HFFc6 (cell line): ENCODE measurements at regions not wholly inside any gene's neighbourhood (a gene's known extent, or its start where the extent isn't known, plus 50 kb on each side); places are given as distances from the start of the nearest gene placed in this dataset.

ENCODE experiments used
- DNase-seq: peaks from one replicate; pipeline ENCODE4 v3.0.0-alpha.2; 2018
- H3K27ac Mint-ChIP-seq: 2 replicates; pipeline ENCODE4 v1.8.0; 2020; ENCODE audit warnings: mild to moderate bottlenecking, mixed read lengths
- H3K27me3 Mint-ChIP-seq: 2 replicates; pipeline ENCODE4 v1.8.0; 2021; ENCODE audit warnings: mild to moderate bottlenecking, moderate library complexity, mixed read lengths; ENCODE audit not compliant: insufficient read depth
- H3K36me3 Mint-ChIP-seq: 2 replicates; pipeline ENCODE4 v1.8.0; 2021; ENCODE audit warnings: low read depth, mixed read lengths
- H3K4me1 Mint-ChIP-seq: 2 replicates; pipeline ENCODE4 v1.8.0; 2020; ENCODE audit warnings: low read depth, mixed read lengths
- H3K4me3 Mint-ChIP-seq: 2 replicates; pipeline ENCODE4 v1.8.0; 2020; ENCODE audit warnings: mild to moderate bottlenecking, moderate library complexity, mixed read lengths
- H3K9me3 Mint-ChIP-seq: 2 replicates; pipeline ENCODE4 v1.8.0; 2020; ENCODE audit warnings: mild to moderate bottlenecking, mixed read lengths
- TF ChIP-seq, protein P1 (sequence below): fragments of 200-600 bp; sonication (generic); IDR thresholded peaks from 2 replicates; pipeline ENCODE4 v1.5.0; 2021; ENCODE audit warnings: antibody characterized with exemption, mild to moderate bottlenecking

DNA sequence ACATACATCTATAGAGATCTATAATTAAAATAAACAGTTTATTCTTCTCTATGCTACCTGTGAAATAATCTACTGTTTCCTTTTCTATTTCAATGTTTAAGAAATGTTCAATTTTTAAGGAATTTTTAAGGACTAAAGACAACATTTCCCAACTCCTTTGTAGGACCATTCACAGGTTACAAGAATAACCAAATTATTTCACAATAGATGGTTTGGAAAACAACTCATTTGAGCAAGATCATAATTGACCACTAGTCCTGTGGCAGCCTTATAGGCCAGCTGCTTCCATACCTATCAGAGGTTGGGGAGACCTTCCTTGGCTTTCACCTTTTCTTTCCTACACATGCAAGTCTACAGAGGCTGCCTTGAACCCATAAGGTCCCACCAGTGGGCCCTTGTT lies 193.7 kb downstream of the TTC39B start:
- TF ChIP-seq, protein P1, sequence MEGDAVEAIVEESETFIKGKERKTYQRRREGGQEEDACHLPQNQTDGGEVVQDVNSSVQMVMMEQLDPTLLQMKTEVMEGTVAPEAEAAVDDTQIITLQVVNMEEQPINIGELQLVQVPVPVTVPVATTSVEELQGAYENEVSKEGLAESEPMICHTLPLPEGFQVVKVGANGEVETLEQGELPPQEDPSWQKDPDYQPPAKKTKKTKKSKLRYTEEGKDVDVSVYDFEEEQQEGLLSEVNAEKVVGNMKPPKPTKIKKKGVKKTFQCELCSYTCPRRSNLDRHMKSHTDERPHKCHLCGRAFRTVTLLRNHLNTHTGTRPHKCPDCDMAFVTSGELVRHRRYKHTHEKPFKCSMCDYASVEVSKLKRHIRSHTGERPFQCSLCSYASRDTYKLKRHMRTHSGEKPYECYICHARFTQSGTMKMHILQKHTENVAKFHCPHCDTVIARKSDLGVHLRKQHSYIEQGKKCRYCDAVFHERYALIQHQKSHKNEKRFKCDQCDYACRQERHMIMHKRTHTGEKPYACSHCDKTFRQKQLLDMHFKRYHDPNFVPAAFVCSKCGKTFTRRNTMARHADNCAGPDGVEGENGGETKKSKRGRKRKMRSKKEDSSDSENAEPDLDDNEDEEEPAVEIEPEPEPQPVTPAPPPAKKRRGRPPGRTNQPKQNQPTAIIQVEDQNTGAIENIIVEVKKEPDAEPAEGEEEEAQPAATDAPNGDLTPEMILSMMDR, result no peak
- Mint-ChIP-seq H3K4me3 (no peak overlapping the region), H3K27me3 (peaks cover 9% of the 10 kb centered on the region; the same call in 1 of the 2 replicates), H3K27ac (no peak overlapping the region), H3K4me1 (no peaks in the 10 kb centered on the region), H3K9me3 (no peaks in the 10 kb centered on the region), H3K36me3 (no peaks in the 10 kb centered on the region)
- no peak for DNase-seq

DNA sequence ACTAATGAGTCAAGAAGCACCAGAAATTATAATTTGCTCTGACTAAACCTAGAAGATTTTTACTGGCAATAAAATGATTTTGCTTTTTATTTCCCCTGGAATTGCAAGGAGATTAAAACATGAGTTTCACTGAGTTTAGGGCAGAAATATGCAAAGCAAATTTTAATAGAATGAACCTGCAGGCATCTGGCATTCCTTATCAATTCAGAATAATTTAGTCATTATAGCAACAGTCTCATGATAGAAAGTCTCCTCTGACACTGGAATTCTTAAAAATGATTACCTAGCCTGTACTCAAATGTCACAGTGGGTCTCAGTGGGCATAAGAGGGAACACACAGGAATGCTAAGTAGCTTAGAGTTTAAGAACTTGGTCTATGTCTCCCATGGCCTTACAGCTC lies 195.9 kb downstream of the TTC39B start:
- H3K9me3 Mint-ChIP-seq, result no peaks in the 10 kb centered on the region
- H3K36me3 Mint-ChIP-seq, result no peaks in the 10 kb centered on the region
- no peak for DNase-seq
- H3K4me3 Mint-ChIP-seq, result no peak overlapping the region
- TF ChIP-seq, protein P1, result no peak
- H3K27me3 Mint-ChIP-seq, result peaks cover 7% of the 10 kb centered on the region; the same call in 1 of the 2 replicates
- no peak overlapping the region for H3K27ac Mint-ChIP-seq
- H3K4me1 Mint-ChIP-seq, result no peaks in the 10 kb centered on the region

DNA sequence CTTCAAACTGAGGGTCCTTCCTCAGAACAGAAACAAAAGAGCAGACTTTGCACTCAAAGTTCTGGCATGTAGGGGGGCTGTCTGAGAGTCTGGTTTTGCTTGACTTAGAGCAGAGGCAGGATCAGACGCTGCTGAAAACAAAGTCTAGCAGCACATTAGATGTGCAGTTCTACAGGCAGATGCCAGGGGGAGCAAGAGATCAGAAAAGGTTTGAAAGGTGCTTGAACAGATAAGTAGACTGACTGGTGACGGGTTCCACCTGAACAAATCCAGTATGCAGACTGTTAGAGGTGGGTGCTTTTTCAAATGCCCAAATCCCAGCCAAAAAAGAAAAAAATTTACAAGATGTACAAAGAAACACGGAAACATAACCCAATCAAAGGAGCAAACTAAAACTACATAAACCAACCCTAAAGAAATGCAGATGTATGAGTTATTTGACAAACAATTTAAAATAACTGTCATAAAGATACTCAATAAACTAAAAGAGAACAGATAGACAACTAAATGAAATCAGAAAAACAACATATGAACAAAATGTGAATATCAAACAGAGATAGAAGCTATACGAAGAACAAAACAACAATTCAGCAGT lies 194.7 kb upstream of the FREM1 start:
- no peaks in the 10 kb centered on the region for H3K36me3 Mint-ChIP-seq
- TF ChIP-seq, protein P1, result peak; percentile 76
- H3K9me3 Mint-ChIP-seq, result no peaks in the 10 kb centered on the region
- no peaks in the 10 kb centered on the region for H3K4me1 Mint-ChIP-seq
- H3K27ac Mint-ChIP-seq, result no peak overlapping the region
- peak; percentile 17 for DNase-seq
- H3K4me3 Mint-ChIP-seq, result no peak overlapping the region
- no peaks in the 10 kb centered on the region; the same call in 1 of the 2 replicates for H3K27me3 Mint-ChIP-seq

DNA sequence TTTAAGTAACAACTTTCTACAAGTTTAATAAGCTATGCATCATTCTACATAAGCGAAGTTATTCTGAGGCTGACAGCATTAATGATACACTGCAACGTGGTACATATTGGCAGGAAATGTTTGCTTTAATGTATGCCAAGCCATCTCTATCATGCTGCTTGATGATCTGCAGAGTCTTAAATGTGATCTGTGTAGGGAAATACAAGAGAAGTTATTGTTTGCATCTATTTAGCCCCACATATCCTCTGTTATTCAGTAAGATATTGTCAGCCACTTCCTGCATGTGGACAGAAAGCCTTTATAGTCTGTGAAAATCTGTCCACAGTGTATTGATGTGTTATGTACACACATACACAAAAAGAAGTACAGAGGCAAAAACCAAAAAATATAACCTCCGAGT lies 193.1 kb upstream of the FREM1 start:
- no peak for DNase-seq
- Mint-ChIP-seq H3K4me3 (no peak overlapping the region), H3K4me1 (no peaks in the 10 kb centered on the region), H3K9me3 (no peaks in the 10 kb centered on the region), H3K27ac (no peak overlapping the region), H3K36me3 (no peaks in the 10 kb centered on the region), H3K27me3 (no peaks in the 10 kb centered on the region; the same call in 1 of the 2 replicates)
- TF ChIP-seq, protein P1, result no peak

DNA sequence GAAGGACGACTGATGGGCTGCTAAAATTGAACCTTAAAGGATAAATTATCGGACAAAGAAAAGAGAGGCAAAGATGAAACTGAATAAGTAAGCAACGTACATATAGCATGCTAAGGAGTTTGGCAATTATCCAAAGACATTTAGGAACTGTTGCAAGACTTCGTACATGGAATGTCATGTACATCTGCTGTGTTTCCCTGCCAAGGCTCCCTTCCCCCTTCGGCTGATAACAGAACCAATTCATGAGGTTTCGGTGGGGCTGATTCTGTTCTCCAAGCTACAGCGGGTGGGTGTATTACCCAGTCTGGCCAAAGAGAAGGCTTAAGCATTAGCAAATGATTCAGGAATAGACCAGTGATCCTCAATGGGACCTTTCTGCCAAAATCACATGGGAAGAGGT lies 190.9 kb upstream of the FREM1 start:
- Mint-ChIP-seq H3K4me3 (no peak overlapping the region), H3K4me1 (no peaks in the 10 kb centered on the region), H3K36me3 (no peaks in the 10 kb centered on the region), H3K9me3 (no peaks in the 10 kb centered on the region), H3K27ac (no peak overlapping the region), H3K27me3 (no peaks in the 10 kb centered on the region; the same call in none of the 2 replicates)
- TF ChIP-seq, protein P1, result no peak
- DNase-seq, result no peak
